Stimulated activated naive CD8-positive, alpha-beta T cell treated with anti-CD3 and anti-CD28 coated beads, Interleukin-15, Interleukin-2, amounts not matched to agents 100 ng/mL and 50 ng/mL, for 24 hours (primary cell): ENCODE measurements at regions not wholly inside any gene's neighbourhood (a gene's known extent, or its start where the extent isn't known, plus 50 kb on each side); places are given as distances from the start of the nearest gene placed in this dataset.

Experiments used
- H3K27ac Mint-ChIP-seq: one replicate; pipeline ENCODE4 v1.8.0; 2021; ENCODE audit warnings: mild to moderate bottlenecking, mixed read lengths
- H3K27me3 Mint-ChIP-seq: one replicate; pipeline ENCODE4 v1.8.0; 2021; ENCODE audit warnings: mixed read lengths
- H3K36me3 Mint-ChIP-seq: one replicate; pipeline ENCODE4 v1.8.0; 2021; ENCODE audit warnings: low read depth, mixed read lengths
- H3K4me1 Mint-ChIP-seq: one replicate; pipeline ENCODE4 v1.8.0; 2021; ENCODE audit warnings: low read depth, mixed read lengths
- H3K4me3 Mint-ChIP-seq: one replicate; pipeline ENCODE4 v1.8.0; 2021; ENCODE audit warnings: mild to moderate bottlenecking, mixed read lengths
- H3K9me3 Mint-ChIP-seq: one replicate; pipeline ENCODE4 v1.8.0; 2021; ENCODE audit warnings: mixed read lengths

- no peak overlapping the region for H3K27ac Mint-ChIP-seq
- H3K4me1 Mint-ChIP-seq = no peaks in the 10 kb centered on the region
- H3K9me3 Mint-ChIP-seq = no peaks in the 10 kb centered on the region
- H3K36me3 Mint-ChIP-seq = no peaks in the 10 kb centered on the region
- no peak overlapping the region for H3K4me3 Mint-ChIP-seq
- H3K27me3 Mint-ChIP-seq = no peaks in the 10 kb centered on the region
Observed at GRCh38 chr2:145040433-145040832, 520.5 kb upstream of the ZEB2 start.

GRCh38 chr2:145038041-145038525, 518.2 kb upstream of the ZEB2 start:
- no peaks in the 10 kb centered on the region for H3K4me1 Mint-ChIP-seq
- no peak overlapping the region for H3K27ac Mint-ChIP-seq
- no peaks in the 10 kb centered on the region for H3K9me3 Mint-ChIP-seq
- H3K4me3 Mint-ChIP-seq = no peak overlapping the region
- H3K27me3 Mint-ChIP-seq = no peaks in the 10 kb centered on the region
- H3K36me3 Mint-ChIP-seq = no peaks in the 10 kb centered on the region

- Mint-ChIP-seq H3K4me3 (no peak overlapping the region), H3K27ac (no peak overlapping the region), H3K27me3 (no peaks in the 10 kb centered on the region), H3K36me3 (no peaks in the 10 kb centered on the region), H3K9me3 (no peaks in the 10 kb centered on the region), H3K4me1 (no peaks in the 10 kb centered on the region)
Observed at GRCh38 chr2:145036421-145037011, 516.6 kb upstream of the ZEB2 start.

- H3K4me3 Mint-ChIP-seq = no peak overlapping the region
- no peak overlapping the region for H3K27ac Mint-ChIP-seq
- no peaks in the 10 kb centered on the region for H3K4me1 Mint-ChIP-seq
- no peaks in the 10 kb centered on the region for H3K36me3 Mint-ChIP-seq
- no peaks in the 10 kb centered on the region for H3K27me3 Mint-ChIP-seq
- H3K9me3 Mint-ChIP-seq = no peaks in the 10 kb centered on the region
Observed at GRCh38 chr2:145034511-145034910, 514.6 kb upstream of the ZEB2 start.

- Mint-ChIP-seq H3K36me3 (no peaks in the 10 kb centered on the region), H3K27me3 (no peaks in the 10 kb centered on the region), H3K4me3 (no peak overlapping the region), H3K4me1 (no peaks in the 10 kb centered on the region), H3K9me3 (no peaks in the 10 kb centered on the region), H3K27ac (no peak overlapping the region)
Observed at GRCh38 chr2:145033438-145033837, 513.5 kb upstream of the ZEB2 start.

- Mint-ChIP-seq H3K4me1 (no peaks in the 10 kb centered on the region), H3K27ac (no peak overlapping the region), H3K9me3 (no peaks in the 10 kb centered on the region), H3K36me3 (no peaks in the 10 kb centered on the region), H3K27me3 (no peaks in the 10 kb centered on the region), H3K4me3 (no peak overlapping the region)
Observed at GRCh38 chr2:145032791-145033190, 512.9 kb upstream of the ZEB2 start.

- Mint-ChIP-seq H3K4me3 (no peak overlapping the region), H3K4me1 (no peaks in the 10 kb centered on the region), H3K27me3 (no peaks in the 10 kb centered on the region), H3K9me3 (no peaks in the 10 kb centered on the region), H3K36me3 (no peaks in the 10 kb centered on the region), H3K27ac (no peak overlapping the region)
Observed at GRCh38 chr2:145029873-145030272, 510.0 kb upstream of the ZEB2 start.

GRCh38 chr2:145029081-145029480, 509.2 kb upstream of the ZEB2 start:
- Mint-ChIP-seq H3K9me3 (no peaks in the 10 kb centered on the region), H3K27ac (no peak overlapping the region), H3K36me3 (no peaks in the 10 kb centered on the region), H3K4me3 (no peak overlapping the region), H3K4me1 (no peaks in the 10 kb centered on the region), H3K27me3 (no peaks in the 10 kb centered on the region)

GRCh38 chr2:145028101-145028920, 508.4 kb upstream of the ZEB2 start:
- H3K27me3 Mint-ChIP-seq = no peaks in the 10 kb centered on the region
- H3K36me3 Mint-ChIP-seq = no peaks in the 10 kb centered on the region
- no peak overlapping the region for H3K4me3 Mint-ChIP-seq
- H3K27ac Mint-ChIP-seq = no peak overlapping the region
- H3K4me1 Mint-ChIP-seq = no peaks in the 10 kb centered on the region
- no peaks in the 10 kb centered on the region for H3K9me3 Mint-ChIP-seq

- no peaks in the 10 kb centered on the region for H3K36me3 Mint-ChIP-seq
- H3K27me3 Mint-ChIP-seq = no peaks in the 10 kb centered on the region
- no peak overlapping the region for H3K4me3 Mint-ChIP-seq
- H3K27ac Mint-ChIP-seq = no peak overlapping the region
- no peaks in the 10 kb centered on the region for H3K9me3 Mint-ChIP-seq
- H3K4me1 Mint-ChIP-seq = no peaks in the 10 kb centered on the region
Observed at GRCh38 chr2:145026456-145027455, 506.8 kb upstream of the ZEB2 start.

- H3K36me3 Mint-ChIP-seq = no peaks in the 10 kb centered on the region
- H3K27me3 Mint-ChIP-seq = no peaks in the 10 kb centered on the region
- no peak overlapping the region for H3K27ac Mint-ChIP-seq
- no peaks in the 10 kb centered on the region for H3K9me3 Mint-ChIP-seq
- H3K4me3 Mint-ChIP-seq = no peak overlapping the region
- H3K4me1 Mint-ChIP-seq = no peaks in the 10 kb centered on the region
Observed at GRCh38 chr2:145025382-145025781, 505.5 kb upstream of the ZEB2 start.

GRCh38 chr2:145023334-145023934, 503.5 kb upstream of the ZEB2 start:
- no peak overlapping the region for H3K4me3 Mint-ChIP-seq
- H3K9me3 Mint-ChIP-seq = no peaks in the 10 kb centered on the region
- no peaks in the 10 kb centered on the region for H3K27me3 Mint-ChIP-seq
- H3K27ac Mint-ChIP-seq = no peak overlapping the region
- no peaks in the 10 kb centered on the region for H3K36me3 Mint-ChIP-seq
- no peaks in the 10 kb centered on the region for H3K4me1 Mint-ChIP-seq

- Mint-ChIP-seq H3K27ac (no peak overlapping the region), H3K27me3 (no peaks in the 10 kb centered on the region), H3K4me1 (no peaks in the 10 kb centered on the region), H3K36me3 (no peaks in the 10 kb centered on the region), H3K9me3 (no peaks in the 10 kb centered on the region), H3K4me3 (no peak overlapping the region)
Observed at GRCh38 chr2:145022666-145023333, 502.9 kb upstream of the ZEB2 start.

GRCh38 chr2:145021962-145022665, 502.2 kb upstream of the ZEB2 start:
- Mint-ChIP-seq H3K27me3 (no peaks in the 10 kb centered on the region), H3K36me3 (no peaks in the 10 kb centered on the region), H3K9me3 (no peaks in the 10 kb centered on the region), H3K4me3 (no peak overlapping the region), H3K4me1 (no peaks in the 10 kb centered on the region), H3K27ac (no peak overlapping the region)
